ENCODE measurements at regions not wholly inside any gene's neighbourhood (a gene's known extent, or its start where the extent isn't known, plus 50 kb on each side); places are given as distances from the start of the nearest gene placed in this dataset.

DNA sequence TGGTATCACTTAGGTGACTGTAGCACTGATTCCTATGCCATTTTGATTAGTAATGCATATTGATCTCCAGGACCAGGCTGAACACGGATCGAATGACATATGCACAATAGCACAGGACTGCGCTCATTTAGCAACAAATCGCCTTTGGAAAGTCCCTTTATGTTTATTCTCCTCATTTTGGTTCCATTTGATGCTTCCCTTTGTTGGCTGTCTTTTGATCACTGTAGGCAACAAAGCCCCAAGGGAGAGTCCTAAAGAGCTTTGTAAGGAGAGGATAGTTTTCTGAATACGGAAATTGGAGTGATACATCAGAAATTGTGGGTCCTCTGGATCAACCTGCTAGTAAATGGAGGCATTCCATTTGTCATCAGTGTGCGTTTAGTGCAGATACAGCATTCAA is 1111.4 kb downstream of the SORCS1 start:
- Histone ChIP-seq H3K4me3 (ENCODE audit: control extremely low read depth in 1 of 5, extremely low read depth in 1 of 5, insufficient read depth in 1 of 5, low read depth in 2 of 5, low read length in 4 of 5) (no peak overlapping the region), H3K79me2 (ENCODE audit: control insufficient read depth, insufficient read depth, low read length) (no peaks in the 10 kb centered on the region), H3K9me3 (ENCODE audit: control extremely low read depth in 1 of 3, control insufficient read depth in 2 of 3, insufficient read depth in 1 of 3, low read length in 2 of 3) (no peaks in the 10 kb centered on the region), H3K9ac (ENCODE audit: low read length) (no peak overlapping the region), H3K4me1 (ENCODE audit: control insufficient read depth in 2 of 2, insufficient read depth in 2 of 2, low read length in 2 of 2) (no peaks in the 10 kb centered on the region), H3K36me3 (replicated peaks in 1 of 2; ENCODE audit: control extremely low read depth in 1 of 2, control insufficient read depth in 1 of 2, extremely low read depth in 1 of 2, insufficient read depth in 2 of 2, low read length in 1 of 2) (no peaks in the 10 kb centered on the region), H4K20me1 (ENCODE audit: control insufficient read depth, insufficient read depth, low read length, poor library complexity, severe bottlenecking) (no peaks in the 10 kb centered on the region), H3K27me3 (replicated peaks in 1 of 4; ENCODE audit: control extremely low read depth in 1 of 4, control insufficient read depth in 3 of 4, insufficient read depth in 4 of 4, low read length in 3 of 4) (no peaks in the 10 kb centered on the region), H3K4me2 (replicated peaks; ENCODE audit: low read depth, low read length, poor library complexity, severe bottlenecking) (no peak overlapping the region), H2AFZ (ENCODE audit: insufficient read depth, low read depth, low read length, poor library complexity, severe bottlenecking) (no peak overlapping the region), H3K27ac (ENCODE audit: low read length in 2 of 2) (no peak overlapping the region)
- intact Hi-C loops (cut with micrococcal nuclease): no loop called here
- POLR2A ChIA-PET: no interaction called here
- Mint-ChIP-seq H3K27ac (no peak overlapping the region), H3K4me3 (no peak overlapping the region), H3K4me1 (no peaks in the 10 kb centered on the region), H3K27me3 (no peaks in the 10 kb centered on the region), H3K9me3 (ENCODE audit: insufficient read depth) (peaks cover 2% of the 10 kb centered on the region)
- DNase-seq (no peak), ATAC-seq (ENCODE audit: low read depth) (no peak)
- TF ChIP-seq EZH2 (IDR thresholded peaks at IDR 0.05; ENCODE audit: borderline replicate concordance, insufficient read depth, low read depth, low read length, poor library complexity, severe bottlenecking) (no peak), CTCF (IDR thresholded peaks at IDR 0.05) (no peak)
- 76% methylated on average over 5 of the region's 6 CpGs for WGBS (ENCODE audit: insufficient coverage)
- CTCF ChIA-PET: no interaction called here

- POLR2A ChIA-PET: no interaction called here
- H3K36me3 ChIP-seq (replicated peaks in 1 of 2; ENCODE audit: control extremely low read depth in 1 of 2, control insufficient read depth in 1 of 2, extremely low read depth in 1 of 2, insufficient read depth in 2 of 2, low read length in 1 of 2): no peaks in the 10 kb centered on the region
- H4K20me1 ChIP-seq (ENCODE audit: control insufficient read depth, insufficient read depth, low read length, poor library complexity, severe bottlenecking): no peaks in the 10 kb centered on the region
- no peak overlapping the region for H2AFZ ChIP-seq (ENCODE audit: insufficient read depth, low read depth, low read length, poor library complexity, severe bottlenecking)
- TF ChIP-seq EZH2 (IDR thresholded peaks at IDR 0.05; ENCODE audit: borderline replicate concordance, insufficient read depth, low read depth, low read length, poor library complexity, severe bottlenecking) (no peak), CTCF (IDR thresholded peaks at IDR 0.05) (no peak)
- no peaks in the 10 kb centered on the region for H3K9me3 ChIP-seq (ENCODE audit: control extremely low read depth in 1 of 3, control insufficient read depth in 2 of 3, insufficient read depth in 1 of 3, low read length in 2 of 3)
- Mint-ChIP-seq H3K4me3 (no peak overlapping the region), H3K27me3 (no peaks in the 10 kb centered on the region), H3K4me1 (no peaks in the 10 kb centered on the region), H3K9me3 (ENCODE audit: insufficient read depth) (no peaks in the 10 kb centered on the region), H3K27ac (no peak overlapping the region)
- intact Hi-C loops (cut with micrococcal nuclease): no loop called here
- CTCF ChIA-PET: no interaction called here
- no CpG with 5 or more reads among the region's 2 CpGs for WGBS (ENCODE audit: insufficient coverage)
- H3K4me2 ChIP-seq (replicated peaks; ENCODE audit: low read depth, low read length, poor library complexity, severe bottlenecking): no peak overlapping the region
- no peaks in the 10 kb centered on the region for H3K4me1 ChIP-seq (ENCODE audit: control insufficient read depth in 2 of 2, insufficient read depth in 2 of 2, low read length in 2 of 2)
- no peaks in the 10 kb centered on the region for H3K79me2 ChIP-seq (ENCODE audit: control insufficient read depth, insufficient read depth, low read length)
- no peak overlapping the region for H3K4me3 ChIP-seq (ENCODE audit: control extremely low read depth in 1 of 5, extremely low read depth in 1 of 5, insufficient read depth in 1 of 5, low read depth in 2 of 5, low read length in 4 of 5)
- H3K27me3 ChIP-seq (replicated peaks in 1 of 4; ENCODE audit: control extremely low read depth in 1 of 4, control insufficient read depth in 3 of 4, insufficient read depth in 4 of 4, low read length in 3 of 4): no peaks in the 10 kb centered on the region
- no peak for DNase-seq
- no peak for ATAC-seq (ENCODE audit: low read depth)
- H3K27ac ChIP-seq (ENCODE audit: low read length in 2 of 2): no peak overlapping the region
- no peak overlapping the region for H3K9ac ChIP-seq (ENCODE audit: low read length)
Observed at GRCh38 chr10:106044503-106044902, 1120.0 kb downstream of the SORCS1 start.

Data from B cell (primary cell).